ENCODE measurements at regions not wholly inside any gene's neighbourhood (a gene's known extent, or its start where the extent isn't known, plus 50 kb on each side); places are given as distances from the start of the nearest gene placed in this dataset.

GRCh38 chr4:31687717-31688342 is 967.7 kb downstream of the PCDH7 start:
- H3K4me3 ChIP-seq = no peak overlapping the region
- H3K27me3 ChIP-seq = no peaks in the 10 kb centered on the region
- no peak for TF ChIP-seq POLR2A (IDR thresholded peaks at IDR 0.05)
- no peak for TF ChIP-seq CTCF (IDR thresholded peaks at IDR 0.05)
- no peaks in the 10 kb centered on the region for H3K9me3 ChIP-seq
- WGBS (ENCODE audit: insufficient coverage, low coverage, low lambda C conversion rate, missing lambda C conversion rate) = 37% methylated on average over 3 of the region's 3 CpGs
- H3K27ac ChIP-seq = no peak overlapping the region
- ATAC-seq (no peak), DNase-seq (no peak)
- no peaks in the 10 kb centered on the region for H3K4me1 ChIP-seq
- no peaks in the 10 kb centered on the region for H3K36me3 ChIP-seq
- intact Hi-C loops (cut with DNase I) = no loop called here

GRCh38 chr4:31692399-31692940 is 972.3 kb downstream of the PCDH7 start:
- Histone ChIP-seq H3K9me3 (no peaks in the 10 kb centered on the region), H3K27me3 (no peaks in the 10 kb centered on the region), H3K27ac (no peak overlapping the region), H3K4me1 (no peaks in the 10 kb centered on the region), H3K4me3 (no peak overlapping the region), H3K36me3 (no peaks in the 10 kb centered on the region)
- ATAC-seq = no peak
- no peak for TF ChIP-seq CTCF (IDR thresholded peaks at IDR 0.05)
- no peak for TF ChIP-seq POLR2A (IDR thresholded peaks at IDR 0.05)
- 31% methylated on average over 4 of the region's 4 CpGs for WGBS (ENCODE audit: insufficient coverage, low coverage, low lambda C conversion rate, missing lambda C conversion rate)
- no peak for DNase-seq
- intact Hi-C loops (cut with DNase I) = no loop called here

GRCh38 chr4:31701256-31701655 is 981.1 kb downstream of the PCDH7 start:
- Histone ChIP-seq H3K4me1 (no peaks in the 10 kb centered on the region), H3K4me3 (no peak overlapping the region), H3K36me3 (no peaks in the 10 kb centered on the region), H3K27ac (no peak overlapping the region), H3K27me3 (no peaks in the 10 kb centered on the region), H3K9me3 (no peaks in the 10 kb centered on the region)
- no peak for DNase-seq
- ATAC-seq = no peak
- WGBS (ENCODE audit: insufficient coverage, low coverage, low lambda C conversion rate, missing lambda C conversion rate) = 17% methylated on average over 1 of the region's 16 CpGs
- TF ChIP-seq CTCF (IDR thresholded peaks at IDR 0.05) (no peak), POLR2A (IDR thresholded peaks at IDR 0.05) (no peak)
- intact Hi-C loops (cut with DNase I) = no loop called here

GRCh38 chr4:31702326-31702725 is 982.2 kb downstream of the PCDH7 start:
- Histone ChIP-seq H3K27me3 (no peaks in the 10 kb centered on the region), H3K36me3 (no peaks in the 10 kb centered on the region), H3K9me3 (no peaks in the 10 kb centered on the region), H3K4me1 (no peaks in the 10 kb centered on the region), H3K27ac (no peak overlapping the region), H3K4me3 (no peak overlapping the region)
- DNase-seq (no peak), ATAC-seq (no peak)
- TF ChIP-seq POLR2A (IDR thresholded peaks at IDR 0.05) = no peak
- 57% methylated on average over 2 of the region's 2 CpGs for WGBS (ENCODE audit: insufficient coverage, low coverage, low lambda C conversion rate, missing lambda C conversion rate)
- intact Hi-C loops (cut with DNase I) = no loop called here

GRCh38 chr4:31714238-31714637 is 994.1 kb downstream of the PCDH7 start:
- Histone ChIP-seq H3K4me3 (no peak overlapping the region), H3K27ac (no peak overlapping the region), H3K9me3 (no peaks in the 10 kb centered on the region), H3K27me3 (no peaks in the 10 kb centered on the region), H3K4me1 (no peaks in the 10 kb centered on the region), H3K36me3 (no peaks in the 10 kb centered on the region)
- TF ChIP-seq POLR2A (IDR thresholded peaks at IDR 0.05) (no peak), CTCF (IDR thresholded peaks at IDR 0.05) (no peak)
- intact Hi-C loops (cut with DNase I) = no loop called here
- ATAC-seq = no peak
- DNase-seq = no peak

Measured in right lobe of liver (tissue), 6 donors.